Activated CD8-positive, alpha-beta memory T cell treated with anti-CD3 and anti-CD28 coated beads, Interleukin-2, amount 10 ng/mL, durations not matched to agents 7 days and 5 days (primary cell): ENCODE measurements at regions not wholly inside any gene's neighbourhood (a gene's known extent, or its start where the extent isn't known, plus 50 kb on each side); places are given as distances from the start of the nearest gene placed in this dataset.

Experiments used
- ATAC-seq: fragments of 150-1000 bp; cut with Tn5 transposase; one replicate; pipeline ENCODE4 v1.10.0; 2021; ENCODE audit warnings: moderate library complexity
- CTCF ChIA-PET: fragments of 350-600 bp; sonication (Branson Sonifier 250); formaldehyde crosslinking; loops from one replicate; lab custom pipeline; 2021; ENCODE audit warnings: antibody characterized with exemption; lab: Charles Lee
- DNase-seq: peaks from one replicate; pipeline ENCODE4 v3.0.0-alpha.2; 2020
- H3K27ac Mint-ChIP-seq: one replicate; pipeline ENCODE4 v1.8.0; 2021; ENCODE audit warnings: mild to moderate bottlenecking, mixed read lengths
- H3K27me3 Mint-ChIP-seq: one replicate; pipeline ENCODE4 v1.8.0; 2021; ENCODE audit warnings: mixed read lengths
- H3K36me3 Mint-ChIP-seq: one replicate; pipeline ENCODE4 v1.8.0; 2021; ENCODE audit warnings: mild to moderate bottlenecking, mixed read lengths
- H3K4me1 Mint-ChIP-seq: one replicate; pipeline ENCODE4 v1.8.0; 2021; ENCODE audit warnings: mixed read lengths
- H3K4me3 Mint-ChIP-seq: one replicate; pipeline ENCODE4 v1.8.0; 2021; ENCODE audit warnings: mild to moderate bottlenecking, moderate library complexity, mixed read lengths
- H3K9me3 Mint-ChIP-seq: one replicate; pipeline ENCODE4 v1.8.0; 2022; ENCODE audit warnings: low read depth, mixed read lengths

GRCh38 chr9:676780-677438 is 164.6 kb upstream of the DMRT1 start:
- H3K27me3 Mint-ChIP-seq: peaks cover 16% of the 10 kb centered on the region
- H3K9me3 Mint-ChIP-seq: peaks cover 2% of the 10 kb centered on the region
- ATAC-seq: no peak
- no peak for DNase-seq
- H3K4me1 Mint-ChIP-seq: peaks cover 22% of the 10 kb centered on the region
- no peak overlapping the region for H3K27ac Mint-ChIP-seq
- H3K4me3 Mint-ChIP-seq: peak overlapping the region; percentile 61
- CTCF ChIA-PET: interaction anchor here (1.1 to 1.2 kb wide), 2 partner anchors 27 to 80 kb away, joined by 4 to 5 read pairs; no protein-coding TSS in a partner anchor
- H3K36me3 Mint-ChIP-seq: no peaks in the 10 kb centered on the region

- CTCF ChIA-PET: interaction anchor here (0.6 to 1.2 kb wide), 3 partner anchors 13 to 79 kb away, joined by 3 to 5 read pairs (median 4); no protein-coding TSS in a partner anchor
- Mint-ChIP-seq H3K4me3 (peak overlapping the region; percentile 61), H3K9me3 (peaks cover 2% of the 10 kb centered on the region), H3K36me3 (no peaks in the 10 kb centered on the region), H3K27ac (peak overlapping the region; percentile 67), H3K27me3 (peaks cover 17% of the 10 kb centered on the region), H3K4me1 (peaks cover 22% of the 10 kb centered on the region)
- DNase-seq (no peak), ATAC-seq (peak; percentile 53)
Measured at GRCh38 chr9:677461-678097, 163.9 kb upstream of the DMRT1 start.

GRCh38 chr9:678897-679296 is 162.6 kb upstream of the DMRT1 start:
- DNase-seq (no peak), ATAC-seq (no peak)
- peaks cover 15% of the 10 kb centered on the region for H3K27me3 Mint-ChIP-seq
- peaks cover 2% of the 10 kb centered on the region for H3K9me3 Mint-ChIP-seq
- peak overlapping the region; percentile 24 for H3K27ac Mint-ChIP-seq
- no peak overlapping the region for H3K4me3 Mint-ChIP-seq
- H3K36me3 Mint-ChIP-seq: no peaks in the 10 kb centered on the region
- CTCF ChIA-PET: no interaction called here
- H3K4me1 Mint-ChIP-seq: peaks cover 22% of the 10 kb centered on the region

GRCh38 chr9:679462-679861 is 162.0 kb upstream of the DMRT1 start:
- DNase-seq (no peak), ATAC-seq (no peak)
- H3K4me3 Mint-ChIP-seq: no peak overlapping the region
- H3K4me1 Mint-ChIP-seq: peaks cover 22% of the 10 kb centered on the region
- H3K27ac Mint-ChIP-seq: no peak overlapping the region
- CTCF ChIA-PET: no interaction called here
- peaks cover 14% of the 10 kb centered on the region for H3K27me3 Mint-ChIP-seq
- H3K36me3 Mint-ChIP-seq: no peaks in the 10 kb centered on the region
- H3K9me3 Mint-ChIP-seq: peaks cover 2% of the 10 kb centered on the region

GRCh38 chr9:680106-680505 is 161.4 kb upstream of the DMRT1 start:
- no peak overlapping the region for H3K27ac Mint-ChIP-seq
- peaks cover 16% of the 10 kb centered on the region for H3K27me3 Mint-ChIP-seq
- H3K36me3 Mint-ChIP-seq: no peaks in the 10 kb centered on the region
- peaks cover 22% of the 10 kb centered on the region for H3K4me1 Mint-ChIP-seq
- no peak for DNase-seq
- peaks cover 2% of the 10 kb centered on the region for H3K9me3 Mint-ChIP-seq
- no peak for ATAC-seq
- H3K4me3 Mint-ChIP-seq: no peak overlapping the region
- CTCF ChIA-PET: interaction anchor here (1.3 kb wide), 1 partner anchor 67 kb away, joined by 3 read pairs; no protein-coding TSS in a partner anchor

GRCh38 chr9:682633-683508 is 158.6 kb upstream of the DMRT1 start:
- Mint-ChIP-seq H3K9me3 (peaks cover 2% of the 10 kb centered on the region), H3K4me1 (peaks cover 3% of the 10 kb centered on the region), H3K4me3 (no peak overlapping the region), H3K36me3 (no peaks in the 10 kb centered on the region), H3K27ac (no peak overlapping the region), H3K27me3 (peaks cover 16% of the 10 kb centered on the region)
- DNase-seq: no peak
- CTCF ChIA-PET: interaction anchor here (1.2 kb wide), 1 partner anchor 81 kb away, joined by 3 read pairs; no protein-coding TSS in a partner anchor
- no peak for ATAC-seq

- CTCF ChIA-PET: interaction anchor here (1.0 to 1.2 kb wide), 2 partner anchors 78 to 81 kb away, joined by 3 to 4 read pairs; no protein-coding TSS in a partner anchor
- no peak for DNase-seq
- no peak for ATAC-seq
- Mint-ChIP-seq H3K27ac (no peak overlapping the region), H3K4me3 (no peak overlapping the region), H3K9me3 (peaks cover 2% of the 10 kb centered on the region), H3K27me3 (peaks cover 16% of the 10 kb centered on the region), H3K4me1 (no peaks in the 10 kb centered on the region), H3K36me3 (no peaks in the 10 kb centered on the region)
Measured at GRCh38 chr9:683509-684021, 157.9 kb upstream of the DMRT1 start.

- Mint-ChIP-seq H3K27ac (no peak overlapping the region), H3K4me1 (no peaks in the 10 kb centered on the region), H3K36me3 (no peaks in the 10 kb centered on the region), H3K9me3 (no peaks in the 10 kb centered on the region), H3K4me3 (no peak overlapping the region), H3K27me3 (peaks cover 13% of the 10 kb centered on the region)
- ATAC-seq (no peak), DNase-seq (no peak)
- CTCF ChIA-PET: interaction anchor here (1.0 to 1.2 kb wide), 2 partner anchors 77 to 80 kb away, joined by 3 to 4 read pairs; no protein-coding TSS in a partner anchor
Measured at GRCh38 chr9:684054-684890, 157.2 kb upstream of the DMRT1 start.

GRCh38 chr9:684941-685340 is 156.6 kb upstream of the DMRT1 start:
- no peaks in the 10 kb centered on the region for H3K9me3 Mint-ChIP-seq
- H3K36me3 Mint-ChIP-seq: no peaks in the 10 kb centered on the region
- no peaks in the 10 kb centered on the region for H3K4me1 Mint-ChIP-seq
- H3K4me3 Mint-ChIP-seq: no peak overlapping the region
- H3K27ac Mint-ChIP-seq: no peak overlapping the region
- ATAC-seq (no peak), DNase-seq (no peak)
- H3K27me3 Mint-ChIP-seq: peaks cover 13% of the 10 kb centered on the region
- CTCF ChIA-PET: interaction anchor here (1.6 kb wide), 1 partner anchor 11 kb away, joined by 3 read pairs; no protein-coding TSS in a partner anchor

- Mint-ChIP-seq H3K4me1 (no peaks in the 10 kb centered on the region), H3K27me3 (peaks cover 13% of the 10 kb centered on the region), H3K27ac (no peak overlapping the region), H3K9me3 (no peaks in the 10 kb centered on the region), H3K36me3 (no peaks in the 10 kb centered on the region), H3K4me3 (no peak overlapping the region)
- CTCF ChIA-PET: interaction anchor here (1.6 kb wide), 1 partner anchor 10 kb away, joined by 3 read pairs; no protein-coding TSS in a partner anchor
- ATAC-seq: no peak
- no peak for DNase-seq
Measured at GRCh38 chr9:686321-686813, 155.1 kb upstream of the DMRT1 start.

- ATAC-seq (no peak), DNase-seq (no peak)
- Mint-ChIP-seq H3K27ac (no peak overlapping the region), H3K27me3 (peaks cover 13% of the 10 kb centered on the region), H3K4me3 (no peak overlapping the region), H3K9me3 (no peaks in the 10 kb centered on the region), H3K36me3 (no peaks in the 10 kb centered on the region), H3K4me1 (no peaks in the 10 kb centered on the region)
- CTCF ChIA-PET: no interaction called here
Measured at GRCh38 chr9:687034-687785, 154.3 kb upstream of the DMRT1 start.

- Mint-ChIP-seq H3K9me3 (no peaks in the 10 kb centered on the region), H3K27ac (no peak overlapping the region), H3K36me3 (no peaks in the 10 kb centered on the region), H3K27me3 (peaks cover 7% of the 10 kb centered on the region), H3K4me1 (no peaks in the 10 kb centered on the region), H3K4me3 (no peak overlapping the region)
- DNase-seq (no peak), ATAC-seq (no peak)
- CTCF ChIA-PET: no interaction called here
Measured at GRCh38 chr9:687994-688393, 153.5 kb upstream of the DMRT1 start.
